T-cell (primary cell): ENCODE measurements at regions not wholly inside any gene's neighbourhood (a gene's known extent, or its start where the extent isn't known, plus 50 kb on each side); places are given as distances from the start of the nearest gene placed in this dataset.

Experiments used
- ATAC-seq, 4 experiments: fragments of 200-7000 bp in 3 of 4; fragments of 150-1000 bp in 1 of 4; cut with Tn5 transposase; replicated peaks in 1 of 4; 1 replicate in 3 of 4; 2 replicates in 1 of 4; pipeline ENCODE4 v1.10.0; 2021; ENCODE audit warnings: moderate library complexity in 3 of 4, mild to moderate bottlenecking in 2 of 4, moderate number of reproducible peaks in 1 of 4
- CTCF ChIA-PET, 2 donors: fragments of 300-600 bp; sonication (Branson Sonifier 250); formaldehyde crosslinking; loops; one replicate each; lab custom pipeline; 2022; ENCODE audit warnings: antibody characterized with exemption in 2 of 2; lab: Charles Lee
- POLR2A ChIA-PET, 2 donors: fragments of 300-600 bp; sonication (Branson Sonifier 250); formaldehyde crosslinking; loops; one replicate each; lab custom pipeline; 2022; ENCODE audit warnings: antibody characterized with exemption in 2 of 2; lab: Charles Lee
- DNase-seq, 35 experiments: peaks; one replicate each; pipeline versions ENCODE4 v3.0.0 to v3.0.0-alpha.2; 2013 to 2023
- H3K27ac ChIP-seq: one replicate; pipeline ENCODE4 v1.5.1; 2013; ENCODE audit warnings: low read length
- H3K27me3 ChIP-seq, 2 experiments: replicated peaks in 1 of 2; 1 replicate in 1 of 2; 2 replicates in 1 of 2; pipeline versions ENCODE4 v1.6.1 to v1.7.0; 2013; ENCODE audit warnings: low read length in 1 of 2, mixed read lengths in 1 of 2; ENCODE audit not compliant: control insufficient read depth in 2 of 2, insufficient read depth in 2 of 2; ENCODE audit errors: extremely low read depth in 1 of 2
- H3K36me3 ChIP-seq, 2 donors: 1 replicate in 1 of 2; 2 replicates in 1 of 2; pipeline versions ENCODE4 v1.6.1 to v1.7.0; 2013; ENCODE audit warnings: low read length in 1 of 2; ENCODE audit not compliant: control insufficient read depth in 2 of 2, insufficient read depth in 1 of 2; ENCODE audit errors: extremely low read depth in 1 of 2
- H3K4me1 ChIP-seq, 2 experiments: 1 replicate in 1 of 2; 2 replicates in 1 of 2; pipeline versions ENCODE4 v1.6.1 to v1.7.0; 2013; ENCODE audit warnings: low read length in 2 of 2, mixed read lengths in 1 of 2; ENCODE audit not compliant: insufficient read depth in 2 of 2, control insufficient read depth in 1 of 2; ENCODE audit errors: extremely low read depth in 1 of 2
- H3K4me3 ChIP-seq, 2 donors: 1 replicate in 1 of 2; 2 replicates in 1 of 2; pipeline versions ENCODE4 v1.5.1 to v1.7.0; 2013; ENCODE audit warnings: mild to moderate bottlenecking in 2 of 2, low read length in 1 of 2, moderate library complexity in 1 of 2; ENCODE audit not compliant: control insufficient read depth in 1 of 2; ENCODE audit errors: extremely low read depth in 1 of 2
- H3K9me3 ChIP-seq: 2 replicates; pipeline ENCODE4 v1.7.0; 2013
- H3K27ac Mint-ChIP-seq, 2 donors: one replicate each; pipeline ENCODE4 v1.8.0; 2020 to 2021; ENCODE audit warnings: mild to moderate bottlenecking in 2 of 2, mixed read lengths in 2 of 2
- H3K27me3 Mint-ChIP-seq, 2 donors: one replicate each; pipeline ENCODE4 v1.8.0; 2021 to 2022; ENCODE audit warnings: mixed read lengths in 2 of 2
- H3K36me3 Mint-ChIP-seq: one replicate; pipeline ENCODE4 v1.8.0; 2021; ENCODE audit warnings: mixed read lengths
- H3K4me1 Mint-ChIP-seq, 3 donors: one replicate each; pipeline ENCODE4 v1.8.0; 2020 to 2022; ENCODE audit warnings: mixed read lengths in 3 of 3, mild to moderate bottlenecking in 1 of 3
- H3K4me3 Mint-ChIP-seq, 3 donors: one replicate each; pipeline ENCODE4 v1.8.0; 2020 to 2022; ENCODE audit warnings: mild to moderate bottlenecking in 3 of 3, mixed read lengths in 3 of 3, moderate library complexity in 3 of 3
- H3K9me3 Mint-ChIP-seq, 3 donors: one replicate each; pipeline ENCODE4 v1.8.0; 2020 to 2022; ENCODE audit warnings: mixed read lengths in 3 of 3
- WGBS: methylation state at CpG from one replicate; pipeline ENCODE4 v1.1.5; 2013; ENCODE audit warnings: missing lambda C conversion rate; ENCODE audit not compliant: insufficient coverage; 5-methylcytosine and 5-hydroxymethylcytosine counted together

DNA sequence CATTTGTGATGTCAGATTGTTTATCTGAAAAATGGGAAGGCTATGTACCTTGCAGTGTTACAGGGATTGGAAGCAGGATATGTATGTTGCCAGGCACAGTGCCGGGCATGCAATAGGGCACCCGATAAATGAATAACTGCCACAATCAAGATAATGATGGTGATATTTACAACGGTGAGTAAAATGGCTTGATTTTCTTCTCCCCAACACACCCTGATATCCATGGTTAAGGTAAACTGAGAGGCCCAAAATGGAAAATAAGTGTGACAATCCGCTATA lies 108.3 kb downstream of the CYP26A1 start:
- no peaks in the 10 kb centered on the region for H3K9me3 ChIP-seq
- DNase-seq (no peak), ATAC-seq (no peak)
- no peaks in the 10 kb centered on the region for H3K36me3 ChIP-seq
- H3K4me3 ChIP-seq = no peak overlapping the region
- H3K4me3 Mint-ChIP-seq = no peak overlapping the region
- no peaks in the 10 kb centered on the region for H3K4me1 Mint-ChIP-seq
- peaks cover 0 to 20% of the 10 kb centered on the region in 2 donors for H3K27me3 Mint-ChIP-seq
- H3K27ac ChIP-seq = no peak overlapping the region
- no peaks in the 10 kb centered on the region for H3K27me3 ChIP-seq
- ChIA-PET CTCF (no interaction called here), POLR2A (no interaction called here)
- H3K27ac Mint-ChIP-seq = no peak overlapping the region
- H3K36me3 Mint-ChIP-seq = no peaks in the 10 kb centered on the region
- no peaks in the 10 kb centered on the region for H3K4me1 ChIP-seq
- no CpG with 5 or more reads among the region's 4 CpGs for WGBS
- no peaks in the 10 kb centered on the region for H3K9me3 Mint-ChIP-seq

DNA sequence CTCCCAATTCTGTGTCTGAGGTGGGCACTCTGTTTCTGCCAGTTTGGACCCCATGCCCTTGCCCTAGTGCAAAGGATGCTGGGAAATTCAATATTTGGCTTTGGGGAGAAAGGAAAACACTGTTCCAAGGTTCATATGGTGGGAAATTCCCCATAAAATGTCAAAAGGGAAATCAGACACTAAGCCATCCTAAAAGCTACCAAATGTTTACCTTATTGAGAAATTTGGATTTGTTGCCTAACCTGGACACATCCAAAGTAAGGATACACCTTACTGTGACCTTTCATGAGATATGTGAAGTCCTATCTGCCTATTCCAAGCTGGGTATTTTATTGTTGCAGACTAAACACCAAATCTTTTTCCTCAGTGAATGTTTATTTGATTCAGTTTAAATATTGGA lies 109.1 kb downstream of the CYP26A1 start:
- H3K9me3 ChIP-seq = no peaks in the 10 kb centered on the region
- DNase-seq (no peak), ATAC-seq (no peak)
- Mint-ChIP-seq H3K4me1 (no peaks in the 10 kb centered on the region), H3K9me3 (no peaks in the 10 kb centered on the region), H3K36me3 (no peaks in the 10 kb centered on the region), H3K27ac (no peak overlapping the region), H3K27me3 (peaks cover 0 to 20% of the 10 kb centered on the region in 2 donors), H3K4me3 (no peak overlapping the region)
- no peak overlapping the region for H3K4me3 ChIP-seq
- no peaks in the 10 kb centered on the region for H3K4me1 ChIP-seq
- ChIA-PET POLR2A (no interaction called here), CTCF (interaction anchor here (0.6 kb wide), 2 partner anchors 8 to 325 kb away, joined by 3 to 4 read pairs; no protein-coding TSS in a partner anchor)
- no peak overlapping the region for H3K27ac ChIP-seq
- no peaks in the 10 kb centered on the region for H3K27me3 ChIP-seq
- H3K36me3 ChIP-seq = no peaks in the 10 kb centered on the region

DNA sequence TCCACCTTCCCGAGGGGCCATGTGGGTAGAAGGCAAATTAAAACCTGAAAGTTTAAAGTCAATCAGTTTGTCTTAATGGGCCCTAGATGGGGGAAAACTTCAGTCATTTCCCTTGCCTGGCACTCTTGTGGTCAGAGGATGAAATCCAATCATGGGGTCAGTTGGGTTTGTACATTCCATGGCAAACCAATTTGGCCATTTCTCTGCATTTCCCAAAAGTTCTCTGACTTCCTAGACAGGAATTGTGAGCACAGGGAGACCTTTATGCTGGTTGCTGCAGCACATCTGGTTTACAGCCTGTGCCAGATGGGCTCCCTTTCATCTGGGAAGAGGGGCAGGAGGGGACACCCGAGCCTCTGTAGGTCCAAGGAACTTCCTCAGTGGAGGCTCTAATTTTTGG lies 113.0 kb downstream of the CYP26A1 start:
- no peaks in the 10 kb centered on the region for H3K4me1 Mint-ChIP-seq
- ChIA-PET CTCF (no interaction called here), POLR2A (no interaction called here)
- DNase-seq (no peak), ATAC-seq (no peak)
- Histone ChIP-seq H3K36me3 (no peaks in the 10 kb centered on the region), H3K27me3 (no peaks in the 10 kb centered on the region), H3K4me1 (no peaks in the 10 kb centered on the region), H3K9me3 (no peaks in the 10 kb centered on the region), H3K4me3 (no peak overlapping the region), H3K27ac (no peak overlapping the region)
- WGBS = 40% methylated on average over 1 of the region's 2 CpGs
- H3K36me3 Mint-ChIP-seq = no peaks in the 10 kb centered on the region
- H3K4me3 Mint-ChIP-seq = no peak overlapping the region
- no peak overlapping the region for H3K27ac Mint-ChIP-seq
- H3K9me3 Mint-ChIP-seq = no peaks in the 10 kb centered on the region
- H3K27me3 Mint-ChIP-seq = peaks cover 2 to 20% of the 10 kb centered on the region in 2 donors

DNA sequence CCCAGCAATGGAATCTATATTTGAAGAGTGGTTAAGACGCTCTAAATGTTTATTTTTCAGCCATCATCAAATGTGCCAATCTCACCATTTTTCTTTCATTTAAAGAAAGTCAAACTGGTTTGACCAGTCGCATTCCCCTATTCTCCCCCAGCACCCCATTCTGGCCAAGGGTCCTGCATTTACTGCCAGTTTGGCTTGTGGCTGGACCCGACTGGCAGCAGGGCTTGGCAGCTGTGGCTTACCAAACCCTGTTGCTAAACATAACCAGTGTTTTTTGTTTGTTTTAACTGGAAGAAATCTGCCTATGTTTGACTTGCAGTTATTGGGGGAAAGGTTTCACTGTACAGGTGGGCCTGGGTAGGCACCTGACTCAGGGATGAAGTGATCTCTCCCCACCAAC lies 116.3 kb downstream of the CYP26A1 start:
- ChIA-PET CTCF (interaction anchor here in 1 of 2 donors (0.5 kb wide), 1 partner anchor 71 kb away, joined by 3 read pairs; no protein-coding TSS in a partner anchor), POLR2A (no interaction called here)
- H3K27ac Mint-ChIP-seq = no peak overlapping the region
- H3K9me3 Mint-ChIP-seq = no peaks in the 10 kb centered on the region
- no peaks in the 10 kb centered on the region for H3K27me3 ChIP-seq
- no peaks in the 10 kb centered on the region for H3K9me3 ChIP-seq
- H3K36me3 Mint-ChIP-seq = no peaks in the 10 kb centered on the region
- no CpG with 5 or more reads among the region's 3 CpGs for WGBS
- no peak overlapping the region for H3K4me3 ChIP-seq
- no peak for ATAC-seq
- DNase-seq = no peak
- H3K27me3 Mint-ChIP-seq = peaks cover 13 to 18% of the 10 kb centered on the region in 2 donors
- H3K4me1 Mint-ChIP-seq = no peaks in the 10 kb centered on the region
- H3K36me3 ChIP-seq = no peaks in the 10 kb centered on the region
- H3K27ac ChIP-seq = no peak overlapping the region
- H3K4me3 Mint-ChIP-seq = no peak overlapping the region
- no peaks in the 10 kb centered on the region for H3K4me1 ChIP-seq

DNA sequence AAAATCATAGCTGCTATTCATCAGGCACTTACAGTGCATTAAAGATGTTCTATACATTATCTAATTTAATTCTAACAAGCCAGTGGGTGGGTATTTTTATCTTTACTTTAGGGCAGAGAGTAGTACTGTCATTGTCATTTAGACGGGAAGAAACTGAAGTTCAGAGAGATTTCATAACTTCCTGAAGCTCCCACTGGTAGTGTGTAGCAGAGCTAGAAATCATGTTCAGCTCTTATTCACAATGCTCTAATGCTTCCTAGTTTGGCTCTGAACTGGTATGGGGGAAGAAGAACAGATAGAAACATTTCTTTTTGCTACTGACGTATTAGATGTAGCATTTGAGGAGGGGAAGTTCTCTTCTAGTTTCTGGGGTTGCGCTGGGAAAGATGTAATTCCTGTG lies 116.7 kb downstream of the CYP26A1 start:
- no peak overlapping the region for H3K27ac Mint-ChIP-seq
- no peaks in the 10 kb centered on the region for H3K36me3 ChIP-seq
- no peaks in the 10 kb centered on the region for H3K9me3 ChIP-seq
- H3K4me1 ChIP-seq = no peaks in the 10 kb centered on the region
- H3K27ac ChIP-seq = no peak overlapping the region
- no peaks in the 10 kb centered on the region for H3K27me3 ChIP-seq
- ATAC-seq = no peak
- CTCF ChIA-PET = interaction anchor here in 1 of 2 donors (0.5 to 0.7 kb wide), 2 partner anchors 72 to 343 kb away, joined by 3 read pairs; no protein-coding TSS in a partner anchor
- no peak overlapping the region for H3K4me3 Mint-ChIP-seq
- H3K9me3 Mint-ChIP-seq = no peaks in the 10 kb centered on the region
- H3K4me3 ChIP-seq = no peak overlapping the region
- WGBS = no CpG with 5 or more reads among the region's 3 CpGs
- H3K27me3 Mint-ChIP-seq = peaks cover 14% of the 10 kb centered on the region in 2 donors
- POLR2A ChIA-PET = no interaction called here
- no peak for DNase-seq
- no peaks in the 10 kb centered on the region for H3K4me1 Mint-ChIP-seq
- H3K36me3 Mint-ChIP-seq = no peaks in the 10 kb centered on the region

DNA sequence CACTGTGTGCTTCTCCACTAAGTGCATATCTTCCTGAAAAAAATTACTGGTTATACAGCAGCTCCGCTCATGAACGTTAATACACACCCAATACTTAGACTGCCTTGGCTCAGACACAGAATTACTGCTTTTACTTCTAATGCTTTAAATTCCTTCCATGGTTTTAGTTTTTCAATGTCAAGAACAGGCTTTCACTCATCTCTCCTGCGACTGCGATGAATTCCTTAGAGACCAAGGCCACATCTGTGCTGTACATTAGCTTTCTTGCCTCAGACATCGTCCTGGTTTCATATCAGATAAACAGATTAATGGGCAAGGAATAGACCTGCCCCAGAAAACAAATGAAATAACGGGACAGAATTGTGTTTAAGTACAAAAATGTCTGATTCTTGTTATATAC lies 120.2 kb downstream of the CYP26A1 start:
- H3K36me3 ChIP-seq = no peaks in the 10 kb centered on the region
- ChIA-PET POLR2A (no interaction called here), CTCF (no interaction called here)
- Mint-ChIP-seq H3K4me3 (no peak overlapping the region), H3K27me3 (peaks cover 18 to 32% of the 10 kb centered on the region in 2 donors), H3K36me3 (no peaks in the 10 kb centered on the region), H3K4me1 (peaks cover 4 to 10% (median 10%) of the 10 kb centered on the region in 3 donors), H3K27ac (no peak overlapping the region), H3K9me3 (no peaks in the 10 kb centered on the region)
- H3K9me3 ChIP-seq = no peaks in the 10 kb centered on the region
- DNase-seq = no peak
- H3K4me1 ChIP-seq = peaks cover 0 to 7% of the 10 kb centered on the region in 2 experiments
- WGBS = 87% methylated on average over 4 of the region's 6 CpGs
- no peak overlapping the region for H3K4me3 ChIP-seq
- ATAC-seq = no peak
- no peak overlapping the region for H3K27ac ChIP-seq
- H3K27me3 ChIP-seq = peaks cover 0 to 4% of the 10 kb centered on the region in 2 experiments
